ENCODE measurements at regions not wholly inside any gene's neighbourhood (a gene's known extent, or its start where the extent isn't known, plus 50 kb on each side); places are given as distances from the start of the nearest gene placed in this dataset.
"Not testable (repeated sequence)": the region's sequence is repeated elsewhere in the genome, so short reads cannot be mapped to it uniquely, and the experiment has no call there.

- no peaks in the 10 kb centered on the region for H3K27me3 ChIP-seq
- ATAC-seq = no peak
- H3K4me1 ChIP-seq = peaks cover 0 to 15% (median 4%) of the 10 kb centered on the region in 9 donors
- intact Hi-C loops (cut with DNase I) = no loop called here
- no peak for TF ChIP-seq CTCF (IDR thresholded peaks at IDR 0.05)
- DNase-seq = no peak
- H3K27ac ChIP-seq = no peak overlapping the region
- 74 to 91% methylated on average over 2 of the region's 2 CpGs for WGBS, 2 donors
- no peaks in the 10 kb centered on the region for H3K36me3 ChIP-seq
- peaks cover 0 to 19% (median 0%) of the 10 kb centered on the region in 11 donors for H3K9me3 ChIP-seq
- no peak overlapping the region for H3K4me3 ChIP-seq
Measured at GRCh38 chr3:152770296-152770695, 64.6 kb upstream of the P2RY1 start.

GRCh38 chr3:152771120-152771519 is 63.8 kb upstream of the P2RY1 start:
- intact Hi-C loops (cut with DNase I) = no loop called here
- Histone ChIP-seq H3K4me1 (peaks cover 0 to 15% (median 4%) of the 10 kb centered on the region in 9 donors), H3K4me3 (no peak overlapping the region), H3K27ac (no peak overlapping the region), H3K36me3 (no peaks in the 10 kb centered on the region), H3K27me3 (no peaks in the 10 kb centered on the region), H3K9me3 (peaks cover 0 to 13% (median 0%) of the 10 kb centered on the region in 11 donors)
- no peak for DNase-seq
- 95 to 96% methylated on average over 1 of the region's 1 CpG for WGBS, 2 donors
- ATAC-seq = no peak
- TF ChIP-seq CTCF (IDR thresholded peaks at IDR 0.05) = no peak

GRCh38 chr3:152772674-152773225 is 62.2 kb upstream of the P2RY1 start:
- DNase-seq (no peak), ATAC-seq (no peak)
- intact Hi-C loops (cut with DNase I) = no loop called here
- 79 to 84% methylated on average over 2 of the region's 2 CpGs for WGBS, 2 donors
- no peaks in the 10 kb centered on the region for H3K36me3 ChIP-seq
- no peaks in the 10 kb centered on the region for H3K27me3 ChIP-seq
- H3K4me3 ChIP-seq = no peak overlapping the region
- H3K4me1 ChIP-seq = peaks cover 0 to 15% (median 4%) of the 10 kb centered on the region in 9 donors
- H3K9me3 ChIP-seq = peaks cover 0 to 3% (median 0%) of the 10 kb centered on the region in 11 donors
- no peak for TF ChIP-seq CTCF (IDR thresholded peaks at IDR 0.05)
- H3K27ac ChIP-seq = no peak overlapping the region

GRCh38 chr3:152773633-152774032 is 61.3 kb upstream of the P2RY1 start:
- Histone ChIP-seq H3K4me1 (peaks cover 0 to 14% (median under 1%) of the 10 kb centered on the region in 9 donors), H3K9me3 (no peaks in the 10 kb centered on the region), H3K36me3 (no peaks in the 10 kb centered on the region), H3K4me3 (no peak overlapping the region), H3K27ac (no peak overlapping the region), H3K27me3 (no peaks in the 10 kb centered on the region)
- DNase-seq (no peak), ATAC-seq (no peak)
- intact Hi-C loops (cut with DNase I) = no loop called here
- TF ChIP-seq CTCF (IDR thresholded peaks at IDR 0.05) = no peak

GRCh38 chr3:152774230-152774629 is 60.7 kb upstream of the P2RY1 start:
- intact Hi-C loops (cut with DNase I); ATAC-seq; DNase-seq; H3K36me3 ChIP-seq; H3K4me1 ChIP-seq; H3K27ac ChIP-seq; H3K27me3 ChIP-seq; H3K9me3 ChIP-seq; H3K4me3 ChIP-seq: not testable (repeated sequence)
- 94 to 96% methylated on average over 4 of the region's 4 CpGs for WGBS, 2 donors
